Stimulated activated CD4-positive, alpha-beta T cell treated with anti-CD3 and anti-CD28 coated beads, Interleukin-4, amount 100 ng/mL, for 1 hour (primary cell): ENCODE measurements at regions not wholly inside any gene's neighbourhood (a gene's known extent, or its start where the extent isn't known, plus 50 kb on each side); places are given as distances from the start of the nearest gene placed in this dataset.

Experiments
- DNase-seq: peaks from one replicate; pipeline ENCODE4 v3.0.0-alpha.2; 2020

DNA sequence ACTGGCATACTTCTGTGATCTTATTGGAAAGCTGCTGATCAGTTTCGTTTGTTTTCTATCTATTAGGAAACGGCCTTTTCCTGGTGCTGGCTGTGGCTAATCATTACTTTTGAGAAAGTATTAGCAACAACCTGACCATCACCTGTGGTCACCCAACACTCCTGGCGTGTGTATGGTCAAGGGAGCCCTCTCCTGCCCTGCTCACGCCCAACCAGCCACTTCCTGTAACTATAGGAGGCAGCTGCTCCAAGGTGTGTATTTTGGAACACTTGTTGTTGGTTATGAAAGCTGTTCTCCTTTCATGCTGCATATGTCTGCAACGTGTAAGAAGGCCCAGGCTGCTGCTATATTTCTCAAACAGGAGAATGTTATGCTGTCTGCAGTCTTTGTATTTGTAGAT lies 1582.8 kb downstream of the AACS start:
- DNase-seq = no peak

DNA sequence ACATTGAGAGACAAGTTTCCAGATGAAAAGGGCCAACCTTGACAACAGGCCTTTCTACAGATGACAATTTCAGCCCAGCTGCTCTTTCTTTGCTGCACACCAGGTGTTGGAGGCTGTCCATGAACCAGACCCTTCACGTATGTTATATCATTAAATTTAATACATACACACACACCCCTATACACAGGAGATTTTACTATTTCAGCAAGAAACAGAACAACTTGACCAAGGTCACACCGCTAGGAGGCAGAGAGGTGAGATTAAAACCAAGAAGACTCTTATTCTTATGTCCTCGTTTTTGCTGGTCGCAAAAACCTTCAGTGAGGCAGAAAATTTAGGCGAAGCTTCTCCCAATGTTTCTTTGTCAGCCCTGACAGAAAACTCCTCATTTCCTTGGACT lies 1585.9 kb downstream of the AACS start:
- DNase-seq = no peak

DNA sequence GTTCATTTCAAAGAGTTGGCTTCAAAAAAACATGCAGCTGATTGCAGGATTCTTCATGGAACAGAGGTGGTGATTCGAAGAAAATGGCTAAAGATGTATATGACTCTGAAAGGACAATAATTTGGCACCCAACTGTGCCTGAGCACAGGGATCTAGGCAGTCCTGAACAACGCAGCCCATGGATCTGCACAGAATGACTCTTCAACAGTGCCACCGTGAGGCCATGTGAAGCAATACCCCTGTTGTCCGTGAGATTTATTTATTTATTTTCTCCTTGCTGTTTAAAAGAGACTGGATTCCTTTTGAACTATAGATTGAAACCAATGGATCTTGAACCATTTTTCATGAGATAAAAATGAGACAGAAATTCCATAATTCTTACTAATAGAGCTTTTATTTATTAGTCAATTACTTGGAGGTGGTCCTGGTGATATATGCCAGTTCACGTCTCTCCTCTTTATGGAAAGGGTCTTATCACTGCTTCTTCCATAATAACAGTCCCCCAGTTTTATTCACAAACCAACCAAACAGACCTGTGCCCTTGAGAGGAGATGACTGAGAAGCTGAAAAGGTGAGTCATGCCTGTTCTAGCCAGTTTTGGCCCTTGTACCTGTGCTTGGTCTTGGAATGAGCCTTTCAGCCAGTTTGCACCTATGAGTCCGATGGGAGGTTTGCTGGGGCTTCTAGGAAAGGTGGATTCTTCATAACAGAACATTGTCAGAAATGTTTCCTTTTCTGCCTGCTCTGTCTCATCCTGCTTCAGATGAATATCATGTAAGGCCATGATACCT lies 1598.3 kb downstream of the AACS start:
- peak; percentile 2 for DNase-seq

DNA sequence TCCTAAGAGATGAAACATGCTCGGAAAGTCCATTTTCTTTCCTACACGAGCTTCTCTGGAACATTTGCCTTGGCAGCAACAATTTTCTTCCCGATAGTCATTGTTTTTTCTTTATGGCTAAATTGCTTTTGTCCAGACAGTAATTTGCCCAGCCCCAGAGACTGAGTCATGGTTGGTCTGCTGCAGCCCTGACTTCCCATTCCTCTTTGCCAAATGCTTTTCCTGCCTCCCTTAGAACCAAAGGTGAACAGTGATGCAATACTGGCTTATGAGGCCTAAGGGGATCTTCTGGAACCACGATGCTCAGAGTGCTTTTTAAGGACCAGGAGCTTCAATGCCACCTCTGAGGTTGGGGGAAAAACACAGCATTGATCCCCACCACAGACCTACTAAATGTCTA lies 1599.6 kb upstream of the TMEM132C start:
- no peak for DNase-seq

DNA sequence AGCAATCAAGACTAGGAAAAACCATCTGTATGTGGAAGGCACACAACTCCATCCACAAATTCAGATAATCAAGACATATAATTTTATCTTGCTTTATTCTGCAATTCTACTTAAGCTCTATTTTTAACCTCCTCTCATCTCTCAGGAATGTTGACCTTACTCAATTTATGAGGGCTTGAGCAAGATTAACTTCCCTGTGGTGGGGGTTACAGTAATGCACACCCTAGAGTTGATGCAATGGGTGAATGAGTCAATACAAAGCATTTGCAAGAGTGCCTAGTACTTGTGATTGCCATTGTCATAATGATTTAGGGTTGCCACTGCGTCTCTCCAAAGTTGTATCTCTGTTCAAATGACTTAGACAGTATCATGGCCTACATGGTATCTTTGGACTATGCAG lies 1598.4 kb upstream of the TMEM132C start:
- DNase-seq = no peak

DNA sequence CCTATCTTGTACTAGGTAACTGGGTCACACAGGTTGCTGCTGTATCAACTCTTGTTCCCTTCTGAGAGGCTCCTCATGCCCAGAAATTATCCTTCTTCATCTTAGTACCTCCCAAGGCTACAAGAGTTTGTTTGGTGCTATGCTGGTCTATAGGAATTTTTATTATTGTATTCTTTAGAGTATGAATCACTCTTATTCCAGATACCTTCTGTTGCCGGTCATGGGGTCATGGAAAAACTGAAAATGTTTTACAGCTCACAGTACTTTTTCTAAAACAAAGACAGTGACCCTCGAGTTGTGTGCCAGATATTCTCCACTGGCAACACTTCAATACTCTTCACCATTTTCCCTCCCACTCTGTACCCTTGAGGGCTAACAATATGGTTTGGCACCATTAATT lies 1598.0 kb upstream of the TMEM132C start:
- no peak for DNase-seq

DNA sequence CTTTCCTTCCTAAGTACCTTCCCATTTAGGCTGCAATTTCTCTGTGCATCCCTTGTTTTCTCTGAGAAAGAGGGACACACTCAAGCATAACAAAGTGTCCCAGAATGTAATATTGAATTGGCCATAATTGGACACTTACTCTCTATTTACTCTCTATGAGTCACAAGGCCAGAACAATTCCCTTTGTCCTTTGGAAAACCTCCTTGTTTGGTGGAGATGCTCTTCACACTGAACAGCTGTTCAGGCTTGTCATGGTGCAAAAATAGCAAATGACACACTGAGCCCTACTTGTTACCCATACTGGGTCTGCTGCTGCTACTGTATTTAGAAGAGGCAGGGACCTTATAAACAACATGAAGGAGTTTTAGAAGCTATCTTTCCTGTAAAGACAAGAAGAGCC lies 1590.5 kb upstream of the TMEM132C start:
- DNase-seq = no peak

DNA sequence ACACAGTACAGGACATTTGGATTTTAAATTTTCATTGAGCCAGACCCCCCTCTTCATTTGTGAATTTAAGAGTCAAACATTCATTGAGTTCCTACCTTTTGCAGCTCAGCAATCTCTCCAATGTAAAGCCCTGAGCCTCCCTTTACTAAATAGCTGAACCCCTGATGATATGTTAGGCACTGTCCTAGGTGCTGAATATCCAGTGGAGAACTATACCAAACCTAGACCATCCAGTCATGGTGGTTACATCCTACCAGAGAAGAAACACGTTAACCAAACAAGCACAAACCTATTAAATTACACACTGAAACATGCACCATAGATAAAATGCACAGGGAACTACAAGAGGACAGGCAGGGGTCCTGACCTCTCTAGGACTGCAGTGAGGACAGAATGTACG lies 1585.3 kb upstream of the TMEM132C start:
- DNase-seq = no peak

DNA sequence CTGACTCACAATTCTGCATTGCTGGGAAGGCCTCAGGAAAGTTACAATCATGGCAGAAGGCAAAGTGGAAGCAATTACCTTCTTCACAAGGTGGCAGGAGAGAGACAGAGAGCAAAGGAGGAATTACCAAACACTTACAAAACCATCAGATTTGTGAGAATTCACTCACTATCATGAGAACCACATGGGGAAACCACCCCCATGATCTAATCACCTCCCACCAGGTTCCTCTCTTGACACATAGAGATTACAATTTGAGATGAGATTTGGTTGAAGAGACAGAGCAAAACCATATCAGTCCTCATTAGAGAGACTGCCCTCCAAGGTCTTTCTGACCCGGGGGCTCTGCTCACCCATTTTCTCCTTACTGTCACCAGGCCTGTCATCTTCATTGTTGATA lies 1582.3 kb upstream of the TMEM132C start:
- no peak for DNase-seq

DNA sequence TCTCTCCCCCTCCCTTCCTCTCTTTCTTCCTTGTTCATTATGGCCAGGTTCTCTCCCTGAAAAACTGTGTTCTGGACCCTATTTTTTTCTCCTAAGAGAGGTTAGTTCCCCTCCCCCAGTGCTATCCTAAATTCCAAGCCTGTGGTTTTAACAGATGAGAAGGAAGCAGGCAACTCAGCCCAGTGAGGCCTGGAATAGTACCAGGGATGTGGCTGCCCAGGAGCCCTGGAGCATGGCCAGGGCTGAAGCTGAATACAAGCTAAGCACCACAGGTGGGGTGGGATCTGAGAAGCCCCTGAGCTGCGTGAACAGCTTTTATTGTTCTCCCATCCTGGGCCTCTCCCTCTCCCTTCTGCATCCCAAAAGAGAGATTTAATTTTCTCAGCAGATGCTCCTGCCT lies 1581.3 kb upstream of the TMEM132C start:
- DNase-seq = no peak

DNA sequence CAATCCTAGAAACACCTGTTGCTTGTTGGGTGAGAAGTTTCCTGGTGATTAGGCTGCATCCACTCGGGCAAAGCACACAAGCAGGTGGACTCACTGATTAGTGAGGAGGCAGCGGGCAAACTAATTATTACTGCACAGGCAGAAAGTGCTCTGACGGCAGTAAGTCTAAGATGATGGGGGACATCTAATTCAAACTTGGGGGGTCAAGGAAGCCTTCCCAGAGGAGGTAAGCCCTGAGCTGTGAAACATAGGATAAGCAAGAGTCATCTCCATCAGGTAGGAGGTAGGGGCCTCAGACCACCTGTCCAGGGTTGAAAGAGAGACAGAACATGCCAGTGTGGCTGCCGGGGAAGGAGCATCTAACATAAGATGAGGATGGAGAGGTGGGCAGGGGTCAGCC lies 1578.4 kb upstream of the TMEM132C start:
- no peak for DNase-seq

DNA sequence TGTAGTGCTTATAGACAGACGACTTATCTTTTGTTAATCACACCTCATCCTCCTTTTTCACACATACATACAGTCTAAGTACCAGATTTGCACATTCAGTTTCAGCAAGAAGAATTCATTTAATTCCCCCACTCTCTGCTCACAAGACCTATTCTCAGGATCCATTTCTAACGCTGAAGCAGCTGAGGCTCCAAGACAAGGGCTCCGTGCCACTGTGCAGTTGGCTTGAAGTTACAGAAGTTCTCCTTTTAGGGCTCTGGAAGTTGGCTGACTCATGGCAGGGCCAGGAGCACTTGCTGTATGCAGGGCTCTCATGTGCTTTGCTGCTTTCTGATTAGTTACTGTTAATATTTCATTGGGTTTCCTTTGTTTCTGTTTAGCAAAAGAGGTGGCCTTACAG lies 1566.9 kb upstream of the TMEM132C start:
- DNase-seq = no peak

DNA sequence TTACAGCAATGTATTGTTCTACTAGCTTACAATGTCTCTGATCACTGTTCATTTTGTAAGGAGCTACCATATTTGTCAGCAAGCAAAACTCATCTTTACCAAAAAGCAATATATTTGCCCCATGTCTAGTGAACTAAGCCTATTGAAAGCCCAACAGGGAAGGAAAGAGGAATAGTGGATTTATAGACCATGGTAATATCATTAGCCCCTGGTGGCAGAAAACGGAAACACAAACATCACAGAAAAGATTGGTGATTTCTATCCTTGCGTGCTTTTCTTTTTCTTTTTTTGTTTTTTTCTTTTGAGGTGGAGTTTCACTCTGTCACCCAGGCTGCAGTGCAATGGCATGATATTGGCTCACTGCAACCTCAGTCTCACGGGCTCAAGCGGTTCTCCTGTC lies 1562.4 kb upstream of the TMEM132C start:
- no peak for DNase-seq

DNA sequence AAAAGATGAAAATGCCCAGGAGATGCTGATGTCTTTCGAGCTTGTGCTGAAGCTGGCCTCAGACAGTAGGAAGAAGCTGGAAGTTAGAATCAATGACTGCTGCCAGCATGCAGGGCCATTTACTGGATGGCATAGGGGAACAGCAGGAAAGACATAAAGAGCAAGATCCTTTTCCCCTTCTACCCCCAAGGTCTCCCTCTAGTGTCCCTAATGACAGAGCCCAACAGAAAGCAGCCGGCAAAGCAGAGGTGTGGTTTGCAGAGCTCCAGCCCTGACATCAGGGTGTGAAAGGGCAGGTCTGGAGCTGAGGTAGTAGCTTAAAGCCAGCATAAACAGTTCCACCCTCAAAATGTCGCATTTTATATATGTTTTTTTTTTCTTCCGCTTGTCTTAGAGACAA lies 1560.7 kb upstream of the TMEM132C start:
- DNase-seq = no peak

DNA sequence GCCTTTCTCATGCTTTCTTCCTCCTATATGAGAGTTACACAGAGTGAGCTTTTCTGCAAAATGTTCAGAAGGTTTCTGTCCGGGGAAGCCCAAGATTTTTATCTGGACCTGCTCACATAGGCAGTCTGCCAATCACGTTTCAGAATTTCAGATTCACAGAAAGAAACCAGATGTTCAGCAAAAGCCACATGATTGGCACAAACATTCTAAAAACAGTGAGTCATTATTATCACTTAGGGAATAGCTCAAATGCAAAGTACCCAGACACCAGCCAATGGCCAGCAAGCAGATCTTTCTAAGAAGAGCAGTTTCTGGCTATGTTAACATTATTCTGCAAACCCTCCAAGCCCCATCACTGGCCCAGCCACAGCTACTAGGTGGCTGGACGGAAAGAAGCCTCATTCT lies 1558.5 kb upstream of the TMEM132C start:
- DNase-seq = no peak

DNA sequence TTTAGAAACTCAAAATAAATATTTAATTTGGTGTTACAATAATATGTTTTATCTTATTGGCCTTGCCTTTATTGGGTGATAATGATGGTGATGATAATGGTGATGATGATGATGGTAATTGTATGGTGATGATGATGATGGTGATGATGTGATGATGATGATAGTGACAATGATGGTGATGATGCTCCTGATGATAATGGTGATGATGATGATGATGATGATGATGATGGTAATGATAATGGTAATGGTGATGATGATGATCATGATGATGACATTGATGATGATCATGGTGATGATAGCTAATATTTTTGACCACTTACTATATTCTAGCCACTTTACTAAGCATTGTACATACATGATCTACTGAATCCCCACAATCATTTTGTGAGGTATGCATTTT lies 1548.6 kb upstream of the TMEM132C start:
- DNase-seq = no peak

DNA sequence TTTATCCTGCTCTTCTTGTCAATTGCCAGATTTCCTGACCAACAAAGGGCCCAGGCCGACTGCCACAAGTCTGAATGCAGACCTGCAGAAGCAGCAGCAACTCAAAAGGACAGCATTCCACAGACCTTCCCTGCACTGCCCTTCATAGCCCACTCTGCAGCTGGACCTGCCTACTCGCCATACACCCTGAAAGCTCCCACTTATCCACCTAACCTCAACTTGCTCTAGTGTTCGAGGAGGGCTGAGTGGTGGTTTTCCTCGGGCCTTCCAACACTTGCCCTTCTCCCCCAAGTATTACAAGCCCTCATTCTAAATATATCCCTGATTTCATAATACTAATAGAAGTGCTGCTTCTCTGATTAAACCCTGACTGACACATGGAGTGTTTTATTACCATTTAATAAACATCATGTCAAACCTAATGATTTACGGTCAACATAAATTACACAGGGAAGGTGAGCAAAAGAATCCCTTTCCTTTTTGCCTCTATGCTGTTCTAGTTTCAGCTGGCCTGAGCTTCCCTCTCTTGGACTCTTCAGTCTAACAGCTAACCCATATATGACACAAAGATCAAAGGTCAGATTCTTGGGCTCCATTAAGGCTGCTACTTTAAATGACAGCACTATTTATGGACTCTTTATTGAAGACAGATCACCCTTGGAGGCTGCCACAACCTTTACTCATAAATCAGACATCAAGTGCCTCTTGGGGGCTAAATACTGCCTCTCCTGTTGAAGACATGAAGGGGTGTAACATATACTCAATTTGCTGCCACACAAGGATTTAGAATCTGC lies 1546.9 kb upstream of the TMEM132C start:
- DNase-seq = no peak

DNA sequence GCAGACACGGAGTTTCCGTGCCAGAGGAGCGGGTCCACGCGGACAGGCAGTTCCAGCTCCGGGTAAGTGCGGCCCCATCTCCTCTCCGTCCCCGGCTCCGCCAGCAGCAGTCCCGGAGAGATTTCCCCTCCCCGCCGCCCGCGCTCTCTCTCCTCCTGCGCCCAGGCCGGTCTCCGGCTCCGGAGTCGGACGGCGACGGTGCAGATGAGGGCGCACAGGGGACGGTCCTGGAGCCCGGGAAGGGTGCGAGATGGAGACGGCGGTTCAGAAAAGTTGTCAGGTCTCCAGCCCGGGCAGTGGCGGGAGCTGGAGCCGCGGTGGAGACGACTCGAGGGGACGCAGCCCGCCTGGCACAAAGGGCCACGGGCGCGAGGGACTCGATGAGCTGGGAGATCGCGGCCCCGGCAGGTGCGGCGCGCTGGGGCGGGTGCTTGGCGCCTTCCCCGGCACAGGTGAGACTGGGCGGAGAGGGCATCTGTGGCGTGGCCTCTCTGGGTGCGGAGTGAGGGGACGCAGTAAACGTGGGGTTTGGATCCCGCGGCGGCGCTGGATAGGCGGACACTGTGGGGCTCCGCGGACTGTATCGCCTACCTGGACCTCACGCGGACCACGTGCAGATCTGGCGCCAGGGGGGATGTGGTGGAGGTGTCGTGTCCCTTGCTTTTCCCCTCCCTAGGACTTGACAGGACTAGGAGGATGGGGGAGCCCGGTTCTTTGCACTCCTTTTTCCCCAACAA lies 1540.3 kb upstream of the TMEM132C start:
- no peak for DNase-seq

DNA sequence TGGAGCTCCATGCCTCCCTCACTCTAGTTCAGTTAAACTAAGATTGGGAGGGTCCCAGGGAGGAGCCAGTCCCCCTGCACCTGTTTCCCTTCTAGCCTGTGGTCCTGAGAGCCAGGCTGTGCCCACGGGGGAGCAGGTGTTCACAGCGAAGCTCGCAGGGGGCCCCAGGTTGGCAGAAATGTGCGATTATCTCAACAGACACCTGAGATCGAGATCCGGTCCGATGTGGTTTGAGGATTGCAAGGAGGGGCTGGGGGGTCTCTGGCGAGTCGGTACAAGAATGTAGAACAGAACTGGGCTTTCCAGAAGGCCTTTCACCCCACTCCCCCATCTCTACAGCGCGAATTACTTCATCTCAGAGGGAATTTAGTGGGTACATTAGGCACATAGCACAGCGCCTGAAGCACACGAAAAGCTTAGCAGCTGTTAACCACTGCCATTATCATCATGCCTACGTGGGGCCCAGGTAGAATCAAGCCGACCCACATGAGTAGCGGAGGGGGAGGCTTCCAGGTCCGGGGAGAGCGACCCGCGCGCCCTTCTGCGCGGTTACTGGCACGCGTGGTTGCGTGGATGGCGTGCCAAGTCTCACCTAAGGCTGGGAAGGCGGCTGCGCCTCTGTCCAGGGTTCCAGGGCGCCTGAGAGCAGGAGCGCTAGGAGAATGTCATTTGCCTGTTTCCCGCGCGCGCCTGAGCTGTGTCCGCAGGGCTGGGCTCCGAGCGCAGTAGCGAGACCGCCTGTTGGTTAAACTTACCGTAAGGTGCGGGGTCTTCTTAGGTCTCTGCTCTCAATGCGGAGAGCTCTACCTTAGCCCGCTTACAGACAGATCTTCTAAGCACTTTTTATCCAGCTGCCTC lies 1539.5 kb upstream of the TMEM132C start:
- no peak for DNase-seq

DNA sequence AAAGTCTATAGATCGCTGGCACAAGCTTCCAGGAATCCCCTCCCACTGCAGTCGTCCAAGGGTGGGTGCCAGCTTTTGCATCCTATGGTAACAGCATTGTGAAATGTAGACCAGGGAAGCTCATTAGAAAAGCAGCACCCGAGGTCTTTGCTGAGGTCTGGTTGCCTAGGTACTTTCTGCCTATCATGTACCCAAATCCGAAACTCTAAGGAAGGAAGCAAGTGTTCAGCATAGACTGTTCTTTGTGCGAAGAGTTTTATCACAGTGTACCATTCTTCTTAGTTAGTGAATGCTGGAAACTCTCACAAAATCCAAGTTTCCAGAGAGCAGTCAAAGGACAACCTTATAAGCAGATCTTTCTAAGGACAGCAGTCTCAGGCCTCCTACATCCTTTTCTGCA lies 1532.7 kb upstream of the TMEM132C start:
- DNase-seq = no peak

DNA sequence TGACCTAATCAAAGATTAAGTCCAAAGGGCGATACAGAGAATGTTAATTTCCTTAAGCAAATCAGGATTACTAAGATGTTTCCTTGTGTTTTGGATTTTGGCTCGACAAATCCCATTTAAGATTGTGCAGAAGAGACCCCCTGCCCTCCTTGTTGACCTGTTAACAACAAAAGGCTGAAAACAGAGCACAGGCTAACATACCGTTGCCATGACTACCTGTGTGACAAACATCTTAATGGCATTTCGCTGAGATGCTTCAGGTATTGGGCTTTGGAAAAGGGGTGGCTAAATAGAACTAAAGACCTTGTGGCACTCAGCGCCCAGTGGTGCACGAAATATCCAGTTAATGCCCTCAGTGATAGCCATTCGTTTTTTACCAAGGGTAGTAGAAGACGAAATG lies 1532.3 kb upstream of the TMEM132C start:
- no peak for DNase-seq

DNA sequence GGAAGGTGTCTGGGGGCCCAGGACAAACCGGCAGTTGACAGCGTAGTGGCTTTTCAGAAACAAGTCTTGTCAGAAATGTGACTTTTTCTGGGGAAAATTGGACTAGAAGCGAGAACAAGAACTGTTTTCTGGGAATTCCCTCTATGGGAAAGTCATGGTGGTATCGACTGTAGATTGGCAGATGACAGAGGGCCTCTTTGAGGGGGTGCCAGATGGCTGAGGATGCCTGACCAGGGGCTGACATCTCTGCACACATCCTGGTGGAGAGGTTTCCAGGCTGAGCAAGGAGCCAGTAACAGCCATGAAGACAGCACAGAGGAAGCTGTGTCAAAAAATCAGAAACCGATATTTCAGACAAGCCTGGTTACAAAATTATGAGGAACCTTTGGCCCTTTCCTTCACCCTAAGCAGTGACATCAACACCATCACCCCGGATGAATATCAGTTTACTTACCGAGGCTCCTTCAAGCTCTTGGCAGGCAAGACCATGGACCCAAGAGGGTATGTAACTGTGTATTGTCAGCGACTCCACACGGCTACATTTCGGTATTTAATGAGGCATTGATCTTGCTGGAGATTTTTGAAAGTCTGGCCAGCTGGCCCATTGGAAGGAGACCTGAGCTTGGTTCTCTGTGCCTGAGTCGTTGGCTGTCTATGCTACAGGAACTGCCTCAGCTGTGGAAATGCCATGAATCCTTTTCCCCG lies 1525.3 kb upstream of the TMEM132C start:
- no peak for DNase-seq
